Endothelial cell of umbilical vein (primary cell): ENCODE measurements at regions not wholly inside any gene's neighbourhood (a gene's known extent, or its start where the extent isn't known, plus 50 kb on each side); places are given as distances from the start of the nearest gene placed in this dataset.

ENCODE experiments used
- BruUV-seq: library from RNA; stranded (reverse); fragments of 400-500 nt; replicated peaks from 2 replicates; lab custom pipeline; 2021; lab: Mats Ljungman, UMichigan
- CTCF ChIA-PET: fragments of 300-600, 350-600 bp; sonication (Branson Sonifier 250); formaldehyde crosslinking; loops from one replicate; lab custom pipeline; 2021; ENCODE audit warnings: antibody characterized with exemption, inconsistent platforms; lab: Charles Lee
- POLR2A ChIA-PET: fragments of 300-600, 350-600 bp; sonication (Branson Sonifier 250); formaldehyde crosslinking; loops from one replicate; lab custom pipeline; 2021; ENCODE audit warnings: antibody characterized with exemption, inconsistent platforms; lab: Charles Lee
- DNase-seq: peaks from one replicate; pipeline ENCODE4 v3.0.0-alpha.2; 2011; ENCODE audit warnings: low read depth, low spot score
- FAIRE-seq: peaks from 2 replicates; lab custom pipeline; 2011; peaks lifted over from hg19 to GRCh38; lab: Jason Lieb, UNC
- H2AFZ ChIP-seq: 2 replicates; pipeline ENCODE4 v1.6.0; 2012; ENCODE audit warnings: low read depth, low read length, control low read depth, inconsistent platforms
- H3K27ac ChIP-seq: 2 replicates; pipeline ENCODE4 v1.5.1; 2011; ENCODE audit warnings: low read depth, mild to moderate bottlenecking, control low read depth, low read length, moderate library complexity; ENCODE audit not compliant: insufficient read depth
- H3K27me3 ChIP-seq, 2 experiments: 2 replicates each; pipeline versions ENCODE4 v1.6.0 to v1.6.1; 2011; ENCODE audit warnings: low read length in 2 of 2, mixed read lengths in 1 of 2; ENCODE audit not compliant: control insufficient read depth in 2 of 2, insufficient read depth in 2 of 2
- H3K36me3 ChIP-seq, 2 experiments: 2 replicates in 1 of 2; 3 replicates in 1 of 2; pipeline ENCODE4 v1.5.1; 2011; ENCODE audit warnings: low read length in 2 of 2, mild to moderate bottlenecking in 1 of 2, moderate library complexity in 1 of 2; ENCODE audit not compliant: control insufficient read depth in 2 of 2, insufficient read depth in 2 of 2; ENCODE audit errors: extremely low read depth in 1 of 2
- H3K4me1 ChIP-seq: 3 replicates; pipeline ENCODE4 v1.5.1; 2011; ENCODE audit warnings: mild to moderate bottlenecking, low read length; ENCODE audit not compliant: control insufficient read depth, insufficient read depth; ENCODE audit errors: extremely low read depth
- H3K4me2 ChIP-seq: 2 replicates; pipeline ENCODE4 v1.6.1; 2011; ENCODE audit warnings: low read length, control low read depth, mixed read lengths; ENCODE audit not compliant: insufficient read depth
- H3K4me3 ChIP-seq, 3 experiments: fragments of 200-600 bp in 1 of 3; sonication (generic), shearing (Covaris generic) in 1 of 3; replicated peaks in 1 of 3; 2 replicates each; pipeline ENCODE4 v1.5.1; 2011 to 2016; ENCODE audit warnings: control low read depth in 3 of 3, low read length in 3 of 3, mild to moderate bottlenecking in 2 of 3, inconsistent platforms in 1 of 3, low read depth in 1 of 3, moderate library complexity in 1 of 3; ENCODE audit not compliant: insufficient read depth in 1 of 3
- H3K79me2 ChIP-seq: 2 replicates; pipeline ENCODE4 v1.6.0; 2012; ENCODE audit warnings: low read length, inconsistent platforms; ENCODE audit not compliant: control insufficient read depth, insufficient read depth
- H3K9ac ChIP-seq: replicated peaks from 2 replicates; pipeline ENCODE3; 2011; ENCODE audit warnings: low read length, control low read depth; ENCODE audit not compliant: insufficient read depth; ENCODE audit errors: extremely low read depth
- H3K9me1 ChIP-seq: replicated peaks from 3 replicates; pipeline ENCODE4 v1.6.0; 2011; ENCODE audit warnings: mild to moderate bottlenecking, low read length; ENCODE audit not compliant: control insufficient read depth, insufficient read depth; ENCODE audit errors: extremely low read depth
- H3K9me3 ChIP-seq: replicated peaks from 2 replicates; pipeline ENCODE4 v1.5.1; 2012; ENCODE audit warnings: low read length, inconsistent platforms; ENCODE audit not compliant: control insufficient read depth, insufficient read depth
- H4K20me1 ChIP-seq: replicated peaks from 2 replicates; pipeline ENCODE3; 2011; ENCODE audit warnings: mild to moderate bottlenecking, low read length; ENCODE audit not compliant: control insufficient read depth, insufficient read depth; ENCODE audit errors: extremely low read depth
- CTCF ChIP-seq, 2 donors: IDR thresholded peaks; 1 replicate in 1 of 2; 2 replicates in 1 of 2; pipeline ENCODE4 v1.5.1; 2011; ENCODE audit warnings: low read length in 2 of 2, mild to moderate bottlenecking in 2 of 2, moderate library complexity in 2 of 2, control low read depth in 1 of 2, inconsistent platforms in 1 of 2, low read depth in 1 of 2; ENCODE audit not compliant: insufficient read depth in 1 of 2; ENCODE audit errors: extremely low read depth in 1 of 2
- FOS ChIP-seq: IDR thresholded peaks from 2 replicates; pipeline ENCODE4 v1.6.1; 2011; ENCODE audit warnings: mild to moderate bottlenecking, low read length, moderate library complexity, borderline replicate concordance; ENCODE audit not compliant: insufficient read depth
- GATA2 ChIP-seq: IDR thresholded peaks from 2 replicates; pipeline ENCODE4 v1.7.0; 2011; ENCODE audit warnings: low read depth, mild to moderate bottlenecking, moderate library complexity, mixed read lengths, low read length; ENCODE audit not compliant: insufficient read length, insufficient read depth
- JUN ChIP-seq: IDR thresholded peaks from 2 replicates; pipeline ENCODE4 v1.6.1; 2011; ENCODE audit warnings: borderline replicate concordance, low read depth; ENCODE audit not compliant: insufficient read length, insufficient read depth
- MAX ChIP-seq: IDR thresholded peaks from 2 replicates; pipeline ENCODE4 v1.6.1; 2011; ENCODE audit not compliant: insufficient read depth, insufficient read length
- MYC ChIP-seq: IDR thresholded peaks from one replicate; pipeline ENCODE4 v1.6.1; 2011; ENCODE audit warnings: mild to moderate bottlenecking, low read depth, low read length
- POLR2A ChIP-seq: IDR thresholded peaks from 2 replicates; pipeline ENCODE4 v1.6.1; 2012; ENCODE audit warnings: low read depth, mild to moderate bottlenecking, control low read depth, low read length
- dilution Hi-C: fragments of 300-500 bp; cut with MboI; formaldehyde crosslinking; loops from one replicate; pipeline ENCODE4 v1.15.0; 2019; ENCODE audit warnings: low sequenced_read_pairs; ENCODE audit not compliant: extremely low pct_ligation_motif_present
- intact Hi-C: fragments of 100-400 bp; cut with micrococcal nuclease; formaldehyde crosslinking; loops from one replicate; pipeline ENCODE4 v1.10.0; 2022

- Histone ChIP-seq H3K9ac (no peak overlapping the region), H3K9me3 (peaks cover 8% of the 10 kb centered on the region), H3K9me1 (no peaks in the 10 kb centered on the region), H3K27ac (no peak overlapping the region), H3K79me2 (no peaks in the 10 kb centered on the region), H3K36me3 (no peaks in the 10 kb centered on the region), H4K20me1 (no peaks in the 10 kb centered on the region), H3K4me1 (no peaks in the 10 kb centered on the region), H3K27me3 (no peaks in the 10 kb centered on the region), H3K4me2 (no peak overlapping the region), H3K4me3 (no peak overlapping the region), H2AFZ (no peak overlapping the region)
- no TSS peak for BruUV-seq
- TF ChIP-seq MAX (no peak), JUN (no peak), POLR2A (no peak), CTCF (IDR thresholded peaks at IDR 0.05; ENCODE audit: extremely low read depth in 1 of 2, insufficient read depth in 1 of 2, low read depth in 1 of 2, low read length in 2 of 2) (no peak), FOS (no peak)
- intact Hi-C loops (no loop called here), dilution Hi-C loops (no loop called here)
- no peak for FAIRE-seq
- ChIA-PET CTCF (no interaction called here), POLR2A (no interaction called here)
- no peak for DNase-seq
Measured at GRCh38 chr2:6516674-6517073, 349.0 kb downstream of the CMPK2 start.

GRCh38 chr2:6518361-6518760 lies 347.3 kb downstream of the CMPK2 start:
- no peak overlapping the region for H3K27ac ChIP-seq
- no peak overlapping the region for H3K4me3 ChIP-seq
- H3K36me3 ChIP-seq, result no peaks in the 10 kb centered on the region
- intact Hi-C loops (no loop called here), dilution Hi-C loops (no loop called here)
- no peaks in the 10 kb centered on the region for H4K20me1 ChIP-seq
- H2AFZ ChIP-seq, result no peak overlapping the region
- ChIA-PET POLR2A (no interaction called here), CTCF (no interaction called here)
- TF ChIP-seq MYC, result no peak
- TF ChIP-seq MAX, result no peak
- TF ChIP-seq GATA2, result no peak
- H3K9ac ChIP-seq, result no peak overlapping the region
- H3K4me2 ChIP-seq, result no peak overlapping the region
- no peaks in the 10 kb centered on the region for H3K4me1 ChIP-seq
- no peaks in the 10 kb centered on the region for H3K79me2 ChIP-seq
- no peaks in the 10 kb centered on the region for H3K27me3 ChIP-seq
- no TSS peak for BruUV-seq
- peaks cover 8% of the 10 kb centered on the region for H3K9me3 ChIP-seq
- no peaks in the 10 kb centered on the region for H3K9me1 ChIP-seq
- DNase-seq, result no peak
- FAIRE-seq, result no peak
